ENCODE measurements at regions not wholly inside any gene's neighbourhood (a gene's known extent, or its start where the extent isn't known, plus 50 kb on each side); places are given as distances from the start of the nearest gene placed in this dataset.

DNA sequence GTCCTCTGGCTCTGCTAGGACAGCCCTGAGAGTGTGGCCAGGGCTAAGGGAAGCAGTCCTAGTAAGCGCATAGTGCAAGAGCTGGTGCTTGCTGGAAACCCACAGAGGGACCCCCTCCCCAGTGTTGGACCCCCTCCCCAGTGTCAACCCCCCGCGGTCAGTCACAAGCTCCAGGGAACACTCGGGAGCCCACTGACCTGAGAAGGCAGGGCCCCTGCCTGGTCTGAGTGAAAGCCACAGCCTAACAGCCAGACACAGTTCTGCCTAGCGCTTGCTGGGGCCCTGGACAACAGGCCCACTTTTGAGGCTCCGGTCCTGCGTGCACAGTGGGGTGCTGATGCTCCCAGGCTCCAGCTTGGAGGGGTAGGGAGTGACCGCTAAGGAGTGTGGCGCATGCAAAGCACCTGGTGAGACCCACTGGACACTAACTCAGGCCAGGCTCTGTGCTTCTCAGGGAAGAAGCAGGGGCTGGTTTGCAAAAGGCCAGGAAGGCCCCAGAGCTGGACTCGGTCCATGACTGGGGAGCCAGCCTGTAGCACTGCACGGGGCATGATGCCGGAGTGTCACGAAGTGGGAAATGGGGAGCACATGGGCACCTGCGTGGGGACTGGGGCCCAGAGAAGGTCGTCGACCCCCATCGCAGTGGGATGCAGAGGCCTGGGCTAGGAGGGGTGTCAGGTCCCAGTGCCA is 175.8 kb upstream of the PPP2R2D start:
- DNase-seq = no peak

DNA sequence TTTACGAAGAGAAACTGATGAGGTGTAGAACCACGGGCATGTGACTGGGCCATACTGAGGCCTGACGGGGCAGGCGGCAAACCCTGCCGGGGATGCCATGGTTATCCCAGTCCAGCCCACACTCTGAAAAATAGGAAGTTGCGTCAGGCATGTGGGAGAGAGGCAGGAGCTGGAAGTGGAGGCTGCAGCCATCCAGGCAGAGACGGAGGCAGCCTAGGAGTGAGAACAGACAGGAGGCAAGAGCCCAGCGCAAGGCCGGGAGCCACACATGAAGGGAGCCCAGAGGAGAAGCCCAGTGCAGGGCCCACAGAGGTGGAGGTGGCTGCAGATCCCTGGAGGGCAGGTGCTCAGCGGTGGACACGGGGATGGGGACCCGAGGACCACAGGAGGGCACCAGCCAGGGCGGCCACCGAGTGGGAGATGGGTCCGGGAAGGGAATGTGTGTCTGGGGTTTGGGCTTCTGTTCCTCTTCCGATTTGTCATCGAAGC is 175.2 kb upstream of the PPP2R2D start:
- DNase-seq = no peak

DNA sequence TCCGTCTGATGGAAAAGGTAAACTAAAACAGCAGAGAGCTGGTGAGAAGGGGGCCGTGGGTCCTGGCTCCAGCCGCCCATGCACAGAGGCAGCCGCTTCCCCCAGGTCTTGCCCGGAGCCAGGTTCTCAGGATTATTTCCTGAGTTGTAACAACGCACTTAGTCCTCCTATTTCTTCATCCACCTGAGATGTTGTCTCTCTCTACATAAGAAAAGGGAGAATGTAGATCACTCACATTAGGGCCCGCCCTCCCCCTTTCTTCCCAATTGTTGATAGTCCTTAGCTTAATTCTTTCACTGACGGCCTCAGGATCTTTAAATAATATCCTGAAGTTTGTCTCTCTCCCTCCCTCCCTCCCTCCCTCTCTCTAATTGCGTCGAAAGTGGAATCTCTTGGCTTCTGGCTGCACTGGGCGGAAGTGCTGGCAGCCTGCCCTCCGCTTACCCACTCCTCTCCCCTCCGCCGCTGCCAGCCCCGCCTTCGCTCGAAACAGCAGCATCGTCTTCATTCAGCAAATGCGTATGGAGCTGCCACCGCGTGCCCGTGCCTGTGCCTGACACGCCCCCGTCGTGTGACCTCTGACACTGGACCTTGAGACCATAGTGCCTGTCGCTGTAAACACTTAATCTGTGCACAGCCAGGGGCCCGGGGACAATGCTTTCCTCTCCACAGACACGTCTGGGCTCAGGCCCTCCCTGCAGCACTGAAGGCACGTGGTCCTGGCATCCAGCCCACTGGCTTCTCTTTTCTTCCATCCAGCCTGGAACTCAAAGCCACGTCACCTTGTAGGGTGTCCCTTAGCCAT is 174.5 kb upstream of the PPP2R2D start:
- DNase-seq = peak; percentile 34

DNA sequence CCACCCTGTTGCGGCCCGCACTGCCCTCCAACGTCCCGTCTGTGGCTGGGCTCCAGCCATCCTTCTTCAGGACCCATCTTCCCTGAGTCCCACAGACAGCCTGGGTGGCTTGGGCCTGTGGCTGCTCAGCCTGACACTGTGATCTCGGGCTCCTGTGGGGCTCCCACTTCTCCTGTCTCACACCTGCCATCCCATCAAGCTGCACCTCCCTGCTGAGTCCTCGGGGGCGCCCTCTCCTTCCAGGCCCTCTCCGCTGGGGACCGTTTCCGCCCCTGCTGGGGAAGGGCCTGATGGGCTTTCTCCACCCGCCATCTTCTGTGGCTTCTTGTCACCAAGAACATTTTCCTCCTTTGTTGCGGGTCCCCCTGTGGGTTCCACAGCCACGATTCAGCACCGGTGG is 173.8 kb upstream of the PPP2R2D start:
- no peak for DNase-seq

DNA sequence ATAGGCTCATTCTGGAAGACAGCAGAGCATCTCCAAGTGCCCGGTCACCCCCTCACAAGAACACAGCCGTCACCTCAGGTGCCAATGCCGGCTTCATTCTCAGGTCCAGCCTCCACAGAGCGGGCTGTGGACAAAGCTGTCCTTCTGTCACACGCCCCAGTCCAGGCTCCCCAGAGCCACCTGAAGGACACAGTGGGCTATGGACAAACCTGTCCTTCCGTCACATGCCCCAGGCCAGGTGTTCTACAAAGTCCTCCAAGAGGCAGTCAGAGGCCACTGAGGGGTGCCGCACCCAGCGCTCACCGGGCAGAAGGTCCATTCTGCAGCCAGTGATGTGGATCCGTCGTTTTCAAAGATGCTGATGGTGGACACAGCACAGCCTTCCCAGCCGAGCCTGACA is 173.2 kb upstream of the PPP2R2D start:
- no peak for DNase-seq

DNA sequence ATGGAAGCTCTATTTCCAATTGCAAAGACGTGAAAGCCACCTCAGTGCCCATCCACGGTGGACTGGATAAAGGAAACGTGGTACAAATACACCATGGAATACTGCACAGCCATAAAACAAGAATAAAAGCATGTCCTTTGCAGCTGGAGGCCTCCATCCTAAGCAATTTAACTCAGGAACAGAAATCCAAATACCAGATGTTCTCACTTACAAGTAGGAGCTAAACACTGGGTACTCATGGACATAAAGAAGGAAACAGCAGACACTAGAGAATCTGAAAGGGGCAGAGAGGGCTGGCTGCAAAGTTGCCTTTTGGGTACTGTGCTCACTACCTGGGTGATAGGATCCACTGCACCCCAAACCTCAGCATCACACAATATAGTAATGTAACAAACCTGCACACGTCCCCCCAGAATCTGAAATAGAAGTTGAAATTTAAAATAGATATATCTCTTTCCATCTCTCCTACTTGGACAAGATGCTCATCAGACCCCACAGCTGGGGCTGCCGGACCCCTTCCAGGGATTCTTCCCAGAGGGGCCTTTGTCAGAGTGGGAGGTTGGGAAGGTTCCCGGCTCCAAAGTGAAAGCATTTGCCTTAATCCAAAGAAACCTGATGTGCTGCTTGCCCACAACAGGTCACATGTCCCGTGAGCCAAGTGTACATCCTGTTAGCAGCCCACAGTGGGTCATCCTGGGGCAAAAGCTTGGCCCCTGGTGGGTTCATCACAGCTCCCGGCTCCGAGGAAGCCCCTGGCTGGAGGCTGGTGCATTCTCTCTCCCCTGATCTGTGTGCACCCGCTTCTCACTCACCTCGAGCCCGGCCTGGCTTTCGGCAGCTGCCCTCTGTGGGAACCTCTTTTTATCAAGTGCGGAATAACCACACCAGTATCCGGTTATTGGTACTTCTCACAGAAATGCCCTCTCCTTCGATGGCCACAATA is 172.3 kb upstream of the PPP2R2D start:
- no peak for DNase-seq

DNA sequence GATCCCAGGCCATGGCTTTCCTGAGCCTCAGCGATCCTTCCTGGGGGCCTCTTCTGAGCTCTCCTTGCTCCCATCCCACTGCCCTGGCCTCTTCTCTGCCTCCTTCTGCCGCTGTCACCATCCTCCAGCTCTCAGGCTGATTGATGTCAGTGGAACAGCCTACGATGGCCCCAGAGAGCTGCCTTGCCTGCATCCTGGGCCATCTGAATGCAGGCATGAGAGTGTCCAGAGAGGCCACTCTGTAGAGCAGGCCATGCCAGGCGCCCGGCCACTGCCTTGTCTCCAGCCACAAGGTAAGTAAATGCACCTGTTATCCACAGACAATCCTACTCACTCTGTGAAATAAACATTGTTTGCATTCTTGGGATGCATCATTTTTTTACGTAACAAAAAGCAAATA is 171.4 kb upstream of the PPP2R2D start:
- DNase-seq = no peak

DNA sequence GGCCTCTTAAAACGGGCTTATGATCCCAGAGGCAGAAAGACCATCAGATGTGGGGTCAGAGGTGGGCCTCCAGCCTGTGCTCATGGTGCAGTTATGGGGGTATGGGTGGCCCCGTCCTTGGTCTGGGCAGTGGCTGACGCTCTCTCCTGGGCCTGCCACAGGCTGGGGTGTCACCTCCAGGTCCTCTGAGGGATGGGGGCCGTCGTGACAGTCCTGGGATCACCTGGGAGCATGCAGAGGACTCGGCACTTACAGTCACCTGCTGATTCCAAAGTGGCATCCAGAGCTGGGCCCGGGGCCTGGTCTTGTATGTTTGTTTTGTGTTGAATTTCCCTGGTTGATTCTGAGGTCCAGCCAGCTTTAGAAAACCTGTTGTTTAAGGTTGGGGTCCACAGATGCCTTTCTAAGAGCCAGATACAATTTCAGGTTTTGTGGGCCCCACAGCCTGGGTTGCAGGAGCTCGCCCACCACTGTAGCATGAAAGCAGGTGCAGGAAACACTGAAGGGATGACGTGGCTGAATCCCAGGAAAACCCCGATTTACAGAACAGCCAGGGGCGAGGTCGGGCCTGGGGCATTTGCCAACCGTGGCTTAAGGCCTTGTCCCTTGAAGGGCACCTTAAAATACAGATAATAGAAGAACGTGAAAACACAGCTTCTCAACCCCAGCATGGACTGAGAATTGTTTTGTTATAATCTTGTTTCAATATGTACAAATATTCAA is 170.7 kb upstream of the PPP2R2D start:
- no peak for DNase-seq

DNA sequence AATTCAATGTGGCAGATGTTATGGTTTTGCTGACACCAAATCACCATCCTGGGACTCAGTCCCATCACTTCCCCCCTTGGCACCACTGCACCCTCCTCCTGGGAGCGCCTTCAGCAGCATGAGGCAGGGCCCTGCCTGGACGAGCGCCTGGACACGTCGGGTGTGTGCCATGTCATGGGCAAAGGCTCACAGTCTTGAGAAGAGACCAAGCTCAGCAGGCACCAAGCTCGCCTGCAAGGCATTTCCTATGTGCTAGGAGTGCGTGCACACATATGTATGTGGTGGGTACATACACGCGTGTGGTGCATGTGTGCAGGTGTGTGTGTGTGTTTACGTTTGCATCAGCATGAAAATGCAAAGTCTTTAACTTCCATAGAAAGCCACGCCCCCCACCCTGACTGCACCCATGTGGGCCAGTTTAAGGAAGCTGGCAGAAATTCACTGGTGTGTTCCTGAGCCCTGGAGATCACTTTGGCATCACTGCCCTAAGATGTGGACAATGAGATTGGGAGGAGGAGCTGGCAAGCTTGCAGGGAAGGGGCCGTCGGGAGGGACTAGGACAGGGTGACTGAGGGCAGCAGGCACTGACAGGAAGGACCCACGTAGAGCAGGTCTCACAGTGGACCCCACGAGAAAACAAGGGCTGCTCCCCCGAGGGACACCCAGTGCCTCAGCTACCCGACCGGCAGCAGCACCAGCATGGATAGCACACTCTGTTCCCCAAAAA is 169.9 kb upstream of the PPP2R2D start:
- DNase-seq = no peak

DNA sequence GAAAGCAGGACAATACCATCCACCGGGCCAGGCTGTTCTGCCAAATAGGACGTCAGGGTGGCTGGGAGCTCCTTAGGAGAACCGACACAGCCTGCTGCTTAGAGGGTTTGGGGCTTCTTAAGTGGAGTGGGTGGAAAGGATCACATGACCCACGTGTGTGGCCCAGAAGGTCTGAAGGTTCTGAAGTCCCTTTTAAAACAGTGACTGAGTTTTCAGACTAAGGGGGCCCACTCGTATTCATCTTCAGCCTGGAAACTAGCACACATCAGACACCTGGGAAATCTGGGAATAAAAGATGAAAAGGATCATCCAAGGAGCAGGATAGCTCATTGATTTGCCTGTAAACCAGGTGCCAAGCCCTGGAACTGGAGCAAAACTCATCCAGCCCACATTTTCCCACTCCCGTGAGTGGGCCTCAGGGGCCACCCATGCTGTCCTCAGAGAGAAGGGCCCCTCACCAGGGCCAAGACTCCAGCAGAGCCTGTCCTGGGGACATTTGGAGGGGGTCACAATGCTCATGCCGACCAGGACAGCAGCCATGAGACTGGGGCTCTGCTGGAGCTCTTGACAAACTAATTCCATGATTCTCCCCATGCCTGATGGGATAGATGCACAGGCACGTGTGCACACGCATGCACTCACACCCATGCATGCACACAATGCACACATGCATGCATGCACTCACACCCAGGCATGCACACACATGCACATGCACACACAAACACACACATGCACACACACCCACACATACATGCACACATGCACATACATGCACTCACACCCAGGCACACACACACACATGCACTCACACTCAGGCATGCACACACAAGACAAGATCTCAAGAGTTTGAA is 168.8 kb upstream of the PPP2R2D start:
- no peak for DNase-seq

DNA sequence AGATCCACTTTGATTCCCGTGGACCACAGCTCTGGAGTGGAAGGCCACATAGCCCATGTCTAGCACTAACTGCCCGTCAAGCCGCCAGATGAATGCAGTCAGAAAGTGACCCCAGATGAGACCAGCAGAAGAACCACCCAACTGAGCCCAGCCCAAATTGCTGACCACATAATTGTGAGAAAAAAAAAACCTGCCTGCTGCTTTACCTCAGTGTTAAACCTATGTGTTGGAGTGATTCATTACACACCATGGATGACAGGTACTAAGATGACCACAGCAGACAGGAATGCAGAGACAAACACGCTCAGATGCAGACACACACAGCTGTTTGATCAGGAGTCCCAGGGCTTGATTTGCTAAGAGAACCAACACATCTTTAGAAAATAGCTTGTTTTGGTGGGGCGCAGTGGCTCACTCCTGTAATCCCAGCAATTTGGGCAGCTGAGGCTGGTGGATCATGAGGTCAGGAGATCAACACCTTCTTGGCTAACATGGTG is 168.1 kb upstream of the PPP2R2D start:
- DNase-seq = no peak

DNA sequence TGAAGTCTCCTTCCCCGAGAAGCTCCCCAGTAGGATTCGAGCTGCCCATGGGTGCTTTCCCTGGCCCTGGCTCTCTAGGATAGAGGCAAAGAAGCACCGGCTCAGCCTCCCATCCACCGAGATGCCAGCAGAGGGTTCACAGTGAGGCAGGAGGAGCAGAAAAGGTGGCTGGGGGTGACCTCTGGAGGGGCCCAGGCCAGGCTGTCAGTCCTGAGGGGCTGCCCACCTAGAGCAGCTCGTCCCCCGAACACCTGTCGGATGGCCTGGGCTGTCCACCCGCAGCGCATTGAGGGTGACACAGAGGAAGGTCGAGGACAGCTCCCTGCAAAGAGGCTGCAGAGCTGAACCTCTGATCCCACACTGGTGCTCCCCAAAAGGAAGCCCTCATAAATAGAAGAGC is 167.2 kb upstream of the PPP2R2D start:
- no peak for DNase-seq

DNA sequence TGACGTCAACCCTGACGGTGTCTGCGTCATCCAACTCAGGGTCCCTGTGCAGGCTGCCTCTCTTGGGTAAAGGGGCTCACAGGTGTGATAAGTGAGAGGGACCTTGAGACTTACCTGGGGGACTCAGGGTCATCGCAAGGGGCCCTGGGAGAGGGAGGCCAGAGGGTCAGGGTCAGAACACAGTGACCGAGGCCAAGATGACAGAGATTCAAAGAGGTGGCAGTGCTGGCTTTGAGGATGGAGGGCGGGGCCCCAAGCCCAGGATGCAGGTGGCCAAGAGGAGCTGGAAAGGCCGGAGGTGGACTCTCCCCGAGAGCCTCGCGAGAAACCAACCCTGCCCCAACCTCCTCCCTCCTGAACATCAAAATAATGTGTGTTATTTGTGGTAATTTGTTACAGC is 165.2 kb upstream of the PPP2R2D start:
- no peak for DNase-seq

DNA sequence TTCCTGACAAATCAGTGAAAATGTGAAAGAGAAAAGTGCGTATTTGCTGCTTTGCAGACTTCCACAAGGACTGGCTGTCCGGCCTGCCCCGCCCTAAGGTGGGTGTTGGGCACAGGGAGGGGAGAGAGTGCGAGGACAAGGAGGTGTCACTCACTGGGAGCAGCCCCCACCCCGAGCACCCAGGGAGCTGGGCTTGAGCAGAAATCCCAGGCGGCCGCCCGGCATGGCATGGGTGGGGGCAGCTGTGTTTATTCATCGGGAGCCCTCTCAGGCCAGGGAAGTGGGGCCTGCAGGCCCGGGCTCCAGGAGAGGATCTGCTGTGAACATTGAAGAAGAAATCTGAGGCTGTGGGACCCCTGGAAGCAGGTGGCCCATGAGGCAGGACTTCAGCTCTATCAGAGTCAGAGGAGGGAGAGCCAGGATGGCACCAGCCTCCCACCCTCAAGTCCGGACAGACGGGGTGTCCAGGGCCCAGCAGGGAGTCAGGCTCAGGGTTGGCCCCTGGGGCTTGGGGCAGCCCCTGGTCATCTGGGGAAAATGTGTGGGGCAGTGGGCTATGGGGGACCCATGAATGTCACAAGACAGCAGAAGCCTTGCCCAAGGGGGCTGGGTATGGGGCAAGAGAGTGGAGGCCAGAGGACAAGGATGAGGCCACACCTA is 164.4 kb upstream of the PPP2R2D start:
- no peak for DNase-seq

DNA sequence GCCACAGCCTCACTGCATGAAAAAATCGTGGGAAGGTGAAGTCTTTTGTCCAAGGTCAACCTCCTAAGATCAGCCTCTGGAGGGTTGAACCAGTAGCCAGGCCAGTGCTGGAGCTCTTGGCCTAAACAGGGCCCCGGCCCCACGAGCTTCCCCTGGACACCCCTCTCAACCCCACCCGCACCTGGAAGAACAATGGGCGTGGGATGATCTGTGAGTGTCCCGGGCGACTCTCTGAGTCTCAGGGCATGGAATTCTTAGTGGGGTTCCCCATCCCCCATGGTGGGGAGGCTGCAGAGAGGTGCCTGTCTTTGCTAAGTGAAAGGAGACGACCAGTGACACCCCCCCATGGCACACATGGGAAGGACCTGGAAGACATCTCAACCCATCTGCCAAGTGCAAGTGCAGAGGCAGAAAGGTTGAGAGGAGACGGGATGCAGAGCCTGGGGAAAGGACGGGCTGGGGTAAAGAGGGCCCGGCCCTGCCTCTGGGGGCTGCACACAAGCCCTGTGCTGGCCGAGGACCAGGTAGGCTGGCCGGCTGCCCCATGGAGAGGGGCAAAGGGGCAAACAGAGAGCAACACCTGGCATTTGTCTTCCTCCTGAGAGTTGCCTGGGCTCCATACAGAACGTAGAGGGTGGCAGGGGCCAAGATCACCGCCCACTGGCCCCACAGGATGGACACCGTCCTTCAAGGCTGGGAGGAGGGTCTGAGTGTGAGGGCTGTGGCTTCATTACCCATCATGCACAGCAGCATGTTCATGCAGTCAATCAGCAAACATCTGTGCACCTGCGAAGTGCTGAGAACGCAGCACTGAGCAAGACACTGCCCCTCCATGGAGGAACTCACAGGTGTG is 163.0 kb upstream of the PPP2R2D start:
- no peak for DNase-seq

DNA sequence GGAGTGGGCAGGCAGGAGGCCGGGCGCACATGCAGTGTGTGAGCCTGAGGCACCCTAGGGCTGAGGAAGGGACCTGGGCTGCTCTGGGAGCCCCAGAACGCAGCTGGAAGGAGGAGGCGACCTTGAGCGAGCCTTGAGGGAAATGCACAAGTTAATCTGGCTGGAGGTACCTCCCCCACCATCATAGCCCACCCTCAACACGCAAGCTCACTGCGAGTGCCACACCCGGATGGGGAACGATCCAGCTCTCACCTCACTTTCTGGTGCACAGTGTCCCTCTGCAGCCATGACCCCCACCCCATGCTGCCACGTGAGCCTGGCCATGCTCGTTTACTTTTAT is 162.4 kb upstream of the PPP2R2D start:
- no peak for DNase-seq

DNA sequence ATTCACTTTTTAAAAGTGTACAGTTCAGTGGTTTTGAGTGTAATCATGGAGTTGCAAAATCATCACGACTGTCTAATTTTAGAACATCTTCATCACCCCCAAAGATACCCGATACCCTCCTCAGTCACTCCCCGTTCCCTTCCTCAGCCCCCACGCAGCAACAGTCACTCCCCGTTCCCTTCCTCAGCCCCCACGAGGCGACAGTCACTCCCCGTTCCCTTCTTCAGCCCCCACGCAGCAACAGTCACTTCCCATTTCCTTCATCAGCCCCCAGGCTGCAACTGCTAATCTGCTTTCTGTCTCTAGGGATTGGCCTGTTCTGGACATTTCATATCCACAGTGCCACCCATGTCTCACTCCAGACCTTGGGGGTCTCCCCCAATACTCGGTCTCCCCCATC is 161.6 kb upstream of the PPP2R2D start:
- no peak for DNase-seq

DNA sequence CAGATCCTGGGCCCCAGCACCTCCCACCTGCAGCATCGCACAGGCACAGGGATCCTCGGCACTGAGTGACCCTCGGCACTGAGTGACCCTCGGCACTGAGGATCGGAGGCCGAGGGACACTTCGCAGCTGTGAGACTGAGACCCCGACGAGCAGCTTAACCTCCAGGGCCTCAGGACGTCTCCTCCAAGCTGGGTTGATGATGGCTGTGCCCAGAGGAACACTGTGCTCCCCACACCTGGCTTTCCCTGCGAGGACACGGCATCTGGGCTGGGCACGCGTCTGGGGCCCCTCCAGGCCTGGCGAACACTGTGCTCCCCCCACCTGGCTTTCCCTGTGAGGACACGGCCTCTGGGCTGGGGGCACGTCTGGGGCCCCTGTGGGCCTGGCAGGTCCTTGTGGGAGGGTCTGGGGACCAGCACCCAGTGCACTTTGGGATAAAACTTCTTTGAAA is 158.3 kb upstream of the PPP2R2D start:
- DNase-seq = no peak
